HG02852 (cell line): ENCODE measurements at regions not wholly inside any gene's neighbourhood (a gene's known extent, or its start where the extent isn't known, plus 50 kb on each side); places are given as distances from the start of the nearest gene placed in this dataset.

ENCODE experiments used
- ATAC-seq: cut with Tn5 transposase; IDR thresholded peaks from one replicate; pipeline ENCODE4 v1.9.1; 2021; ENCODE audit warnings: mild to moderate bottlenecking, moderate library complexity; ENCODE audit not compliant: unreplicated experiment

- ATAC-seq, result no peak
These were observed 54.1 kb upstream of the FOXQ1 start for GRCh38 chr6:1257778-1258177.

DNA sequence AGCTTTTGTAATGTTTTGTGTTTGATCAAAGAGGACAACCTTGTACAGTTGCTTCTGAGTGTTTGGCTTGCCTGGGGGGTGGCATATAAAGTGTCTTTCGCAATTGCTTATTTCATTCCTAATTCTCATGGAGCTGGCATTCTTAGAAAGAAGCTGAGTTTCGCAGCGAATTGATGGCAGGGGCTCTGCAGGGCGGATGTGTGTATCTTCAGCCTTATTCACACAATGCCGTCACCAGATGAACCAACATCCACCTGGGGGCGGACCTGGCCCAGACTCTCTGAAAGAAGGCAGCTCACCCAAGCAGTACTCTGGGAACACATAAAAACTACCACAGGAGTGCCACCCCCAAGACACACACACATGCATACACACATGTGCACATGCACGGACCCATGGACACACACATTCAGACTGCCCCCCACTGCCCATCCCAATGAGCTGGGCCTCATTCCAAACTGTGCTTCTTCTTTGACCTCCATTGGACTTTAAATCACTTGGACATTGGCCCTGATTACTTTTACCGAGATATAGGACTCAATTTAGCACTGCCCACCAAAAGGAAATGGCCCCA, 55.4 kb upstream of the FOXQ1 start:
- no peak for ATAC-seq

DNA sequence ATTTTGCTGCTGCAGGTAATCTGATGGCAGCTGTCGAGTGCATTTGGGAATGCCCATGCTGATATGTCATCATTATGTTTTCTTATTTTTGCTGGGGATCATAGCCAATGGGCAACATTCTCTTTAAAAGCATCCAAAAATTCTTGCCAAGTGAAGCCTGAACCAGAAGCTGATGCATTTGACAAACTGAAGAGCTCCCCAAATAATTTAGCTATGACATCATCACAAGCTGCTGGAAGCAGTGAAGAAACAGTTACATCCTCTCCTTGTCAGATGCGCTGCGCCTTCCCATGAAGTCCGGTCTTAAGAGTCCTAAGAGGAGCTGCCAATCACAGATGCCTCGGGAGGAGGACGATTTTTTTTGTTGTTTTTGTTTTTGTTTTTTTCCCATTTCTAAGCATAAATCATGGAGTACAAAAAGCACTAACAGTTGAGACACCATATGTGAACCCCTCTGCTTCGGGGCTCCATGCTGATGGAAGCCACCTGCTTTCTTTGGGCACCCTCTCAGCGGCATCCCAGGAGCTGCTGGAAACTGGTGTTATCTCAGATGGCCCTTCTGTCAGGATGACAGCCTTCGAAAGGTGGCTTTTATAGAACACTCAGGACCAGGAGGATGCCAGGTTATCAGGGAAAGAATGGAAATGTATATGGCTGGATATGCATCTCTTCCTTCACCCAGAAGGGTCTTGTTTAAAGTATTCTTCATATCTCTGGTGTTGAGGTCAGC, 56.1 kb upstream of the FOXQ1 start:
- no peak for ATAC-seq

DNA sequence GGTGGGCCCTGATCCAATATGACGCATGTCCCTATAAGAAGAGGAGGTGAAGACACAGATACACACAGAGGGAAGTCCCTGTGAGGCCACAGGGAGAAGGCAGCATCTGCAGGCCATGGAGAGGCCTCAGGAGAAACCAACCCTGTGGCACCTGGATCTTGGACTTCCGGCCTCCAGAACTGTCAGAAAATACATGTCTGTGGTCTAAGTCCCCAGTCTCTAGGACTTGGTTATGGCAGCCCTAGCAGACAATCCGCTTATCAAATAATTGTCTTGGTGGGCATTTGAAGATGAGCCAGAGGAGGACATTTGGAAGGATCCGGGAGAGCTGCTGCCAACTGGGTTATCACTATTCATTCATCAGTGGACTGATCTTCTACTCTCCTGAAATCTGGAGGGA, 57.6 kb upstream of the FOXQ1 start:
- ATAC-seq, result no peak

GRCh38 chr6:1253816-1254215, 58.1 kb upstream of the FOXQ1 start:
- no peak for ATAC-seq

GRCh38 chr6:1251198-1252155, 60.4 kb upstream of the FOXQ1 start:
- no peak for ATAC-seq

DNA sequence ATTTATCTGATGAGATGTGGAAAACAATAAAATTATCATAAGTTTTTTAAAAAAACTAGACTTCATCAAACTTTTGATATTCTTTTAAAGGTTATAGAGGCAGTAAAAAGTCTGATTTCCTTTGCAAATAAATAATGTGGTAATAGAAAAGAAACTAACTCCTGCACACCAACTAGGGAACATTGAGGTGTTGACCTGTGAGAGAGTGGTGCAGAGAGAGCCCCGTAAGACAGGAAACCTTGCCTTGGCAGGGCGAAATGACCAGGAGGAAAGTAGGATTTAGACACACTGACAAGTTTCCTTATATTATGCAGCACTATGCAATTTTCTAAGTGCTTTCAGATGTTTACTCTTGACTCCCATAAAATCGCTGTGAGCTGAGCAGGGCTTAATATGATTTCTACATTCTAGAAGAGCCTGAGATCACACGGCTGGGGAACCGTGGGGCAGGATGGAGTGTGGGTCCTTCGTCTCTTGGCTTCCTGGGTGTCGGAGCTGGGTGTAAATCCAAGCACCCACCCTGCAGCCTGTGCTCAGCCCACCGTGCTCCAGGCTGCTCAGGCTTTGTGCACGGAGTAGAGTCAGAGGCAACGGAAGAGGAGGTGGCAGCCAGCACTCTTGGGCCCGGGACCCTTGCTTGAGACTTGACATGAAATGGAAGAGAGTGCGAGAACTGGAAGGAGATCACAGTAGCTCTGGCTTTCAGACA, 61.3 kb upstream of the FOXQ1 start:
- no peak for ATAC-seq

GRCh38 chr6:1247894-1248293, 64.0 kb upstream of the FOXQ1 start:
- ATAC-seq, result no peak

- no peak for ATAC-seq
These were observed 64.8 kb upstream of the FOXQ1 start for GRCh38 chr6:1247056-1247455.

GRCh38 chr6:1244941-1245340, 67.0 kb upstream of the FOXQ1 start:
- no peak for ATAC-seq

- ATAC-seq, result no peak
These were observed 67.6 kb upstream of the FOXQ1 start for GRCh38 chr6:1244278-1244677.

DNA sequence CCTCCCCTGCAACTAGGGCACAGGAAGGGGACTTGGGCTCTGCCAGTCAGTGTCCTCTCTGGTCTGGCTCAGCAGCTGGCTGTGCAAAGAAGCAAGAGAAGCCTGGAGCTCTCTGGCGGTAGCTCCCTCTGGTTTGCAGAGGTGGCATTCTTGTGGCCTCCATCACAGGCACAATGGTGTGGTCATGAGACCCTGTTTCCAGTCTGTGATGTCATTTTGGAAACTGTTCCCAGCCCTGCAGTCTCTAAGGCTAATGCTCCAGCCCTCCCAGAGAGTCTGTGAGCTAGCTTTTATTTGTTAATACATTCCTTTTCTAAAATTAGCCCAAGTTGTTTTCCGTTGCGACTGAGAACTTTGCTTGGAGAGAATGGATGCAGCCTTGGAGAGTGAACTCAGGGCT, 69.5 kb upstream of the FOXQ1 start:
- ATAC-seq, result no peak

- no peak for ATAC-seq
These were observed 69.9 kb upstream of the FOXQ1 start for GRCh38 chr6:1242021-1242420.

- ATAC-seq, result no peak
These were observed 71.1 kb upstream of the FOXQ1 start for GRCh38 chr6:1240766-1241318.

- no peak for ATAC-seq
These were observed 72.1 kb upstream of the FOXQ1 start for GRCh38 chr6:1239805-1240204.

DNA sequence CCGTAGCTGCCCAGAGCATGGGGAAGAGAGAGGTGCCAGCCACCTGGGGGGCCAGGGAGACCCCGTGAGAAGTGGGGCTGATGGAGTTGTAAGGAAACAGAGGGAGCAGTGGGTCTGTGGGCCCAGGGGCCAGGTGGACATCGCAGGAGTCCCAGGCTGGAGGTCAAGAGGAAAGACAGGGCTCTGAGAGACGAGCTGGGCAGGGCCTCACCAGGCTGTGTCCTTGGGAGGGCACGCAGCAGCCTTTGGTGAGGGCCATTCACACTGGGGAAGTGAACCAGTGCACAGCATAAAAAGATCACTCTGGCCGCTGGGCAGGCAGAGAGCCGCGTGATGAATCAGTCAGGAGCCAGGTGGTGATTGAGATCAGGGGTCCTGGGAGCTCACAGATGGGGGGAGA, 73.9 kb upstream of the FOXQ1 start:
- ATAC-seq, result no peak

- no peak for ATAC-seq
These were observed 74.3 kb upstream of the FOXQ1 start for GRCh38 chr6:1237636-1238035.

DNA sequence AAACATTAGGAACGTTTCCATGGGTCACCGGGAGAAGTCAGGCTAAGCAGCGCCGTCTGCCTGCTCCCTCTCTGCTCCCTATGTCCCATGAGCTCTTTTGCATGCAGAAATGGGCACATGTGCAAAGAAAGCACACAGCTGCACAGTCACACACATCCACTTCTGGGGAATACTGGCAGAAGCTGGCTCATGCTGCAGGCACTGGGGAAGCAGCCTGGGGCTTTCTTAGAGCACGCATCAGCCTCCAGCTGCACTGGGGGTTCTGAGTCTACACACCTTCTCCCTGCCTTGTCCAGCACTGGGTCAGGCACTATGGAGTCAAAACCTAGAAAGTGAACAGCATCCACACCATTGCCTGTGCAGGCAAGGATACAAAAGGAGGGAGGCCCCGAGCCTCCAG, 76.1 kb upstream of the FOXQ1 start:
- ATAC-seq, result no peak

DNA sequence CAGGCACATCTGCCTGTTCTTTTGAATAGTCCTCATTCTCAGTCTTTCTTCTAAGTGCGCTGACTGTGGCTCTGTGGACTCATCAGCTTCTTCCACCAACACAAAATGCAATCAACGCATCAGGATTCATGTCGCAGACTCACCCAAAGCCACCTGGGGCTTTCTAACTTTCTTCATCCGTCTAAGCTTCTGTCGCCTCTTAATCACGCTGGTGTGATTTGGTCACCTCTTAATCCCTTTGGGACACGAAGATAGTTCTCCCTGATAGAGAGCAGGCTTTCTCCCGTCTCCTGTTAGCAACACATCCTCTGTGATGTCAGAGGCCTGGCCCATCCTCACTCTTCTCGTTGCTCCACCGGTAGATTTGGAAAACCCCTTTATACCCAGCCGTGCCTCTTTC, 78.0 kb upstream of the FOXQ1 start:
- no peak for ATAC-seq

DNA sequence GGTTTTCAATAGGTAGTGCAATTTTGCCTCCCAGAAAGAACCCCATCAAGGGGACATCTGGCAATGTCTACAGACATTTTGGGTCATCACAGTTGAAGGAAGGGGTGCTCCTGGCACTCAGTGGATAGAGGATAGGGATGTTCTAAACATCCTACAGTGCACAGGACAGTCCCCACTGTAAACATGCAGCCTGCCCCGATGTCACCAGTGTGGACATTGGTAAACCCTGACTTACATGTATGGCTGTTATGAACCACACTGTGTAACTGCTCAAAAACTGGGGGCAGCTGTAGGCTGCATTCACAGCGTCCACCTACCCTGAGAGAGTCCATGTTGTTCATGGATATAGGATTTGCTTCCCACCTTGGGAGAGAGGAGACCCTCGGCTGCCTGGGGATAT, 79.3 kb upstream of the FOXQ1 start:
- ATAC-seq, result no peak

- no peak for ATAC-seq
These were observed 80.0 kb upstream of the FOXQ1 start for GRCh38 chr6:1231941-1232340.
